Vagina (tissue), 2 donors: ENCODE measurements at regions not wholly inside any gene's neighbourhood (a gene's known extent, or its start where the extent isn't known, plus 50 kb on each side); places are given as distances from the start of the nearest gene placed in this dataset.

Experiments
- DNase-seq, 2 donors: peaks; one replicate each; pipeline ENCODE4 v3.0.0-alpha.2; 2017; ENCODE audit errors: extremely low spot score in 2 of 2
- H3K27ac ChIP-seq: fragments of 200-600 bp; sonication (generic); one replicate; pipeline ENCODE4 v1.5.1; 2019
- H3K27me3 ChIP-seq: fragments of 200-600 bp; sonication (generic); one replicate; pipeline ENCODE4 v1.5.1; 2019
- H3K36me3 ChIP-seq, 2 donors: fragments of 200-600 bp; sonication (generic); one replicate each; pipeline ENCODE4 v1.5.1; 2017 to 2019
- H3K4me1 ChIP-seq: fragments of 200-600 bp; sonication (generic); one replicate; pipeline ENCODE4 v1.5.1; 2019
- H3K4me3 ChIP-seq, 2 donors: fragments of 200-600 bp; sonication (generic); 1 replicate in 1 of 2; 2 replicates in 1 of 2; pipeline ENCODE4 v1.5.1; 2016 to 2019
- H3K9me3 ChIP-seq: fragments of 200-600 bp; sonication (generic); one replicate; pipeline ENCODE4 v1.5.1; 2019
- POLR2A ChIP-seq, 2 donors: fragments of 450-650 bp; IDR thresholded peaks; one replicate each; pipeline ENCODE4 v1.6.1; 2017; ENCODE audit warnings: antibody characterized with exemption in 2 of 2, mild to moderate bottlenecking in 2 of 2, moderate library complexity in 2 of 2
- POLR2AphosphoS5 ChIP-seq, 2 donors: sonication (generic); formaldehyde crosslinking; IDR thresholded peaks; one replicate each; pipeline ENCODE4 v1.9.0; 2017; ENCODE audit warnings: antibody characterized with exemption in 2 of 2, mild to moderate bottlenecking in 2 of 2, low read depth in 1 of 2; ENCODE audit not compliant: insufficient read depth in 1 of 2
- intact Hi-C: fragments of 100-400 bp; cut with DNase I; formaldehyde crosslinking; loops from one replicate; pipeline ENCODE4 v1.15.1; 2023
- TF ChIP-seq, protein P1 (sequence below), 3 experiments: fragments of 450-650 bp in 2 of 3; fragments of 200-600 bp in 1 of 3; sonication (generic) in 1 of 3; IDR thresholded peaks; one replicate each; pipeline ENCODE4 v1.5.1; 2017 to 2019; ENCODE audit warnings: antibody characterized with exemption in 3 of 3, mild to moderate bottlenecking in 2 of 3, moderate library complexity in 2 of 3

GRCh38 chr11:128334311-128335044, 252.9 kb downstream of the ETS1 start:
- Histone ChIP-seq H3K27me3 (no peaks in the 10 kb centered on the region), H3K4me1 (peaks cover 9% of the 10 kb centered on the region), H3K36me3 (no peaks in the 10 kb centered on the region), H3K4me3 (no peak overlapping the region), H3K9me3 (no peaks in the 10 kb centered on the region), H3K27ac (peak overlapping the region; percentile 5)
- intact Hi-C loops = no loop called here
- DNase-seq = no peak
- TF ChIP-seq POLR2A (IDR thresholded peaks at IDR 0.05) (no peak), POLR2AphosphoS5 (IDR thresholded peaks at IDR 0.05; ENCODE audit: insufficient read depth in 1 of 2, low read depth in 1 of 2) (no peak)
- TF ChIP-seq, protein P1, sequence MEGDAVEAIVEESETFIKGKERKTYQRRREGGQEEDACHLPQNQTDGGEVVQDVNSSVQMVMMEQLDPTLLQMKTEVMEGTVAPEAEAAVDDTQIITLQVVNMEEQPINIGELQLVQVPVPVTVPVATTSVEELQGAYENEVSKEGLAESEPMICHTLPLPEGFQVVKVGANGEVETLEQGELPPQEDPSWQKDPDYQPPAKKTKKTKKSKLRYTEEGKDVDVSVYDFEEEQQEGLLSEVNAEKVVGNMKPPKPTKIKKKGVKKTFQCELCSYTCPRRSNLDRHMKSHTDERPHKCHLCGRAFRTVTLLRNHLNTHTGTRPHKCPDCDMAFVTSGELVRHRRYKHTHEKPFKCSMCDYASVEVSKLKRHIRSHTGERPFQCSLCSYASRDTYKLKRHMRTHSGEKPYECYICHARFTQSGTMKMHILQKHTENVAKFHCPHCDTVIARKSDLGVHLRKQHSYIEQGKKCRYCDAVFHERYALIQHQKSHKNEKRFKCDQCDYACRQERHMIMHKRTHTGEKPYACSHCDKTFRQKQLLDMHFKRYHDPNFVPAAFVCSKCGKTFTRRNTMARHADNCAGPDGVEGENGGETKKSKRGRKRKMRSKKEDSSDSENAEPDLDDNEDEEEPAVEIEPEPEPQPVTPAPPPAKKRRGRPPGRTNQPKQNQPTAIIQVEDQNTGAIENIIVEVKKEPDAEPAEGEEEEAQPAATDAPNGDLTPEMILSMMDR (IDR thresholded peaks at IDR 0.05) = no peak

- DNase-seq = no peak
- H3K4me1 ChIP-seq = peaks cover 9% of the 10 kb centered on the region
- H3K9me3 ChIP-seq = no peaks in the 10 kb centered on the region
- TF ChIP-seq POLR2AphosphoS5 (IDR thresholded peaks at IDR 0.05; ENCODE audit: insufficient read depth in 1 of 2, low read depth in 1 of 2) (no peak), POLR2A (IDR thresholded peaks at IDR 0.05) (no peak)
- TF ChIP-seq, protein P1 (IDR thresholded peaks at IDR 0.05) = no peak
- no peaks in the 10 kb centered on the region for H3K27me3 ChIP-seq
- no peak overlapping the region for H3K4me3 ChIP-seq
- H3K36me3 ChIP-seq = no peaks in the 10 kb centered on the region
- no peak overlapping the region for H3K27ac ChIP-seq
- intact Hi-C loops = no loop called here
Observed at GRCh38 chr11:128331317-128331716, 256.0 kb downstream of the ETS1 start.

DNA sequence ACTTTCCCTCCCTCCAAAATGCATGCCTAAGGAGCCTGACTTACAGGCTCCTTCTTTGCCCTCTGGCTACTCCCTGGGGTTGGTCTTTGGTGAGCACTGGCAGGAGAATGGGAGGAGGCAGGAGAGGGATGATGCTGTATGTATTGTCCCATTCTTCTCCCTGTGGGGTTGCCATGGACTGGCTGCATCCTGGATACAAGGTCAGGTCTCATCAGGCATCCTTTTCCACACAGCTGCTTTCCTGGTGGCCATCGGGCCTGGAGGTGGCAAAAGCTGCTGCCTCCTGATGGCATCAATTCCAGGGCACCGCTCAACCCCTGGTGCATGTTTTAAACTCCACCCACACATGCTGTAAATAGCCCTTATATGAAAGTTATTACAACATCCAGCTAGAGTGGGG, 257.2 kb downstream of the ETS1 start:
- intact Hi-C loops = no loop called here
- TF ChIP-seq POLR2A (IDR thresholded peaks at IDR 0.05) = no peak
- no peak for TF ChIP-seq POLR2AphosphoS5 (IDR thresholded peaks at IDR 0.05; ENCODE audit: insufficient read depth in 1 of 2, low read depth in 1 of 2)
- TF ChIP-seq, protein P1 (IDR thresholded peaks at IDR 0.05) = no peak
- Histone ChIP-seq H3K4me1 (no peaks in the 10 kb centered on the region), H3K27me3 (no peaks in the 10 kb centered on the region), H3K27ac (no peak overlapping the region), H3K9me3 (no peaks in the 10 kb centered on the region), H3K36me3 (no peaks in the 10 kb centered on the region), H3K4me3 (no peak overlapping the region)
- DNase-seq = no peak

DNA sequence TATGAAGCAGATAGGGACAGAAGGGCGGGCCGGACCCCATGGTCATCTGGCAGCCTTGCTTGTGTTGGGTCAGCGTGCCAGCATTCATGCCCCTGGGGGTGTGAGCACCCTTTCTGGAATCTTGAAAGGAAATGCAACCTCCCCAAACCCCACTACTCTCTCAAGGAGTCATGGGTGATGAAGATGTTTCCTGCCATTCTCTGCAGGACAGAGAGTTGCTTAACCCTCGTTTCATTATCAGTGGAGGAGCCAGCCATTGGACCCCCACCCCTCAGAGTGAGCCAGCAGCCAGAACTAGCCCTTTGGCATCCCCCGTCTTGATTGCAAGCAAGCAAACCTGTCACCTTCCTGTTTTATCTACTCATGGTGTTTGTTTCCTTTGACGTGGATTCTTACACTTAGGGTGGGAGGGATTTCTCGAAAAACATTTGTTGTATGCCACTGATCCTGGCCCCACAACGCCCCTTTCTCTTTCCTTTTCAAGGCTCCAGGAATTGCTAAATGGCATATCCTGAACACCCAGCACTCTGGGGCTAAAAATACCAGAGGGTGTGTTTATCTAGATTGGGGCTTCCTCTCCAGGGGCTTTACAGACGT, 258.3 kb downstream of the ETS1 start:
- Histone ChIP-seq H3K4me1 (no peaks in the 10 kb centered on the region), H3K27ac (peak overlapping the region; percentile 9), H3K27me3 (no peaks in the 10 kb centered on the region), H3K4me3 (no peak overlapping the region), H3K36me3 (no peaks in the 10 kb centered on the region), H3K9me3 (no peaks in the 10 kb centered on the region)
- peak in 1 of 2 donors; percentile 63 for TF ChIP-seq POLR2AphosphoS5 (IDR thresholded peaks at IDR 0.05; ENCODE audit: insufficient read depth in 1 of 2, low read depth in 1 of 2)
- TF ChIP-seq, protein P1 (IDR thresholded peaks at IDR 0.05) = no peak
- no peak for DNase-seq
- intact Hi-C loops = no loop called here

DNA sequence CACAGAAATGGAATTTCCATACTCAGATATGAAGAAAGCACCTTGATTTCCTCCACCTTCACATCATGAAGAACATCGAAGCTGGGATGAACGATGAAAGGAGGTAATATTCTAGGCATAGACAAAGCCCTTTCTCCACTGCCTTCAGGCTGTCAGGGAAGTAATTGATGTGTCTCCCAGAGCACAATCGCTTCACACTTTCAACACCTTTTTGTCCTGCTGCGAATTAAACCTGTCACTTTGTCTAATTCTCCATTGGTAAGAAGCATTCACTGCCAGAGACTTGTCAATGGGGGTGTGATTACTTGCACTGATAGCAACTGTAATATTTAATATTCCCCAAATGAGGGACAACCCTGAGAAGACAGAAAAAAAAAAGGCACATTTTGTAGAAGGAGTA, 260.1 kb downstream of the ETS1 start:
- Histone ChIP-seq H3K36me3 (no peaks in the 10 kb centered on the region), H3K4me3 (no peak overlapping the region), H3K27me3 (no peaks in the 10 kb centered on the region), H3K4me1 (no peaks in the 10 kb centered on the region), H3K27ac (no peak overlapping the region), H3K9me3 (no peaks in the 10 kb centered on the region)
- TF ChIP-seq POLR2AphosphoS5 (IDR thresholded peaks at IDR 0.05; ENCODE audit: insufficient read depth in 1 of 2, low read depth in 1 of 2) (no peak), POLR2A (IDR thresholded peaks at IDR 0.05) (no peak)
- TF ChIP-seq, protein P1 (IDR thresholded peaks at IDR 0.05) = no peak
- DNase-seq = no peak
- intact Hi-C loops = no loop called here
